Trophoblast cell (in vitro differentiated cells and primary cell): ENCODE measurements at regions not wholly inside any gene's neighbourhood (a gene's known extent, or its start where the extent isn't known, plus 50 kb on each side); places are given as distances from the start of the nearest gene placed in this dataset.

ENCODE experiments used
- DNase-seq, 2 donors: peaks; one replicate each; pipeline ENCODE4 v3.0.0-alpha.2; 2016
- H2AFZ ChIP-seq: 2 replicates; pipeline ENCODE4 v1.6.1; 2013; ENCODE audit warnings: low read length, moderate library complexity, mild to moderate bottlenecking; ENCODE audit not compliant: insufficient read depth, poor library complexity
- H2AK5ac ChIP-seq: 2 replicates; pipeline ENCODE4 v1.6.1; 2013; ENCODE audit warnings: mild to moderate bottlenecking, low read length
- H2BK120ac ChIP-seq: 2 replicates; pipeline ENCODE4 v1.6.1; 2013; ENCODE audit warnings: low read length, mild to moderate bottlenecking, moderate library complexity; ENCODE audit not compliant: insufficient read depth, poor library complexity
- H2BK12ac ChIP-seq: 2 replicates; pipeline ENCODE4 v1.6.1; 2013; ENCODE audit warnings: mild to moderate bottlenecking, low read length, moderate library complexity
- H2BK5ac ChIP-seq: 2 replicates; pipeline ENCODE4 v1.6.1; 2013; ENCODE audit warnings: low read length, low read depth, moderate library complexity, mild to moderate bottlenecking; ENCODE audit not compliant: poor library complexity
- H3K14ac ChIP-seq: 2 replicates; pipeline ENCODE4 v1.6.1; 2013; ENCODE audit warnings: mild to moderate bottlenecking, low read length
- H3K18ac ChIP-seq: 2 replicates; pipeline ENCODE4 v1.6.1; 2013; ENCODE audit warnings: mild to moderate bottlenecking, low read length
- H3K23ac ChIP-seq: 2 replicates; pipeline ENCODE4 v1.6.1; 2013; ENCODE audit warnings: low read length
- H3K27ac ChIP-seq: 2 replicates; pipeline ENCODE4 v1.5.1; 2013; ENCODE audit warnings: low read depth, mild to moderate bottlenecking, inconsistent platforms, low read length, moderate library complexity
- H3K27me3 ChIP-seq: 2 replicates; pipeline ENCODE4 v1.6.1; 2013; ENCODE audit warnings: inconsistent platforms, mild to moderate bottlenecking, low read length, moderate library complexity; ENCODE audit not compliant: insufficient read depth
- H3K36me3 ChIP-seq, 2 experiments: 1 replicate in 1 of 2; 2 replicates in 1 of 2; pipeline ENCODE4 v1.6.1; 2013; ENCODE audit warnings: low read length in 2 of 2, mild to moderate bottlenecking in 2 of 2, moderate library complexity in 1 of 2; ENCODE audit not compliant: insufficient read depth in 2 of 2, control insufficient read depth in 1 of 2
- H3K4ac ChIP-seq: 2 replicates; pipeline ENCODE4 v1.6.1; 2013; ENCODE audit warnings: low read depth, mild to moderate bottlenecking, low read length, moderate library complexity
- H3K4me1 ChIP-seq, 2 experiments: 1 replicate in 1 of 2; 2 replicates in 1 of 2; pipeline ENCODE4 v1.6.1; 2013; ENCODE audit warnings: low read length in 2 of 2, mild to moderate bottlenecking in 2 of 2, moderate library complexity in 1 of 2; ENCODE audit not compliant: insufficient read depth in 2 of 2, control insufficient read depth in 1 of 2
- H3K4me2 ChIP-seq: 2 replicates; pipeline ENCODE4 v1.6.1; 2013; ENCODE audit warnings: inconsistent platforms, mild to moderate bottlenecking, low read length, moderate library complexity
- H3K4me3 ChIP-seq: 2 replicates; pipeline ENCODE4 v1.5.1; 2013; ENCODE audit warnings: mild to moderate bottlenecking, low read depth, low read length, inconsistent platforms
- H3K79me1 ChIP-seq: one replicate; pipeline ENCODE4 v1.6.1; 2013; ENCODE audit warnings: low read length
- H3K79me2 ChIP-seq: 2 replicates; pipeline ENCODE4 v1.6.1; 2013; ENCODE audit warnings: low read length, mild to moderate bottlenecking; ENCODE audit not compliant: control insufficient read depth, insufficient read depth, poor library complexity
- H3K9ac ChIP-seq: 2 replicates; pipeline ENCODE4 v1.6.1; 2013; ENCODE audit warnings: mild to moderate bottlenecking, low read length
- H3K9me3 ChIP-seq: 2 replicates; pipeline ENCODE4 v1.6.1; 2013; ENCODE audit warnings: low read depth, mild to moderate bottlenecking, control low read depth, inconsistent platforms, low read length; ENCODE audit not compliant: insufficient read depth
- H4K12ac ChIP-seq: 2 replicates; pipeline ENCODE4 v1.6.1; 2013; ENCODE audit warnings: low read depth, mild to moderate bottlenecking, low read length, moderate library complexity
- H4K8ac ChIP-seq: 2 replicates; pipeline ENCODE4 v1.6.1; 2013; ENCODE audit warnings: low read depth, mild to moderate bottlenecking, low read length, moderate library complexity
- H4K91ac ChIP-seq: one replicate; pipeline ENCODE4 v1.6.1; 2013; ENCODE audit warnings: low read depth, mild to moderate bottlenecking, low read length, moderate library complexity
- WGBS: extraction: QIAGEN DNeasy Blood & Tissue Kit; methylation state at CpG from one replicate; pipeline ENCODE4 v1.1.7; 2013; ENCODE audit warnings: missing lambda C conversion rate; ENCODE audit not compliant: insufficient read length, insufficient coverage; ENCODE audit errors: extremely low coverage; 5-methylcytosine and 5-hydroxymethylcytosine counted together

- no peak overlapping the region for H3K4me2 ChIP-seq
- no peak overlapping the region for H2BK5ac ChIP-seq
- no peaks in the 10 kb centered on the region for H3K4me1 ChIP-seq
- H2AFZ ChIP-seq, result no peak overlapping the region
- H4K12ac ChIP-seq, result no peak overlapping the region
- H3K27me3 ChIP-seq, result no peaks in the 10 kb centered on the region
- WGBS, result no CpG with 5 or more reads among the region's 4 CpGs
- H3K9me3 ChIP-seq, result no peaks in the 10 kb centered on the region
- no peak overlapping the region for H3K9ac ChIP-seq
- DNase-seq, result no peak
- H3K18ac ChIP-seq, result no peak overlapping the region
- H3K4ac ChIP-seq, result no peak overlapping the region
- H2BK12ac ChIP-seq, result no peak overlapping the region
- no peaks in the 10 kb centered on the region for H3K36me3 ChIP-seq
- H2AK5ac ChIP-seq, result no peak overlapping the region
- no peak overlapping the region for H3K23ac ChIP-seq
- H3K27ac ChIP-seq, result no peak overlapping the region
- H3K79me1 ChIP-seq, result peaks cover 2% of the 10 kb centered on the region
- no peak overlapping the region for H4K91ac ChIP-seq
- no peaks in the 10 kb centered on the region for H3K79me2 ChIP-seq
- H2BK120ac ChIP-seq, result no peak overlapping the region
- H3K4me3 ChIP-seq, result no peak overlapping the region
- no peak overlapping the region for H3K14ac ChIP-seq
- no peak overlapping the region for H4K8ac ChIP-seq
These were observed 377.7 kb upstream of the GOLIM4 start for GRCh38 chr3:168473334-168473890.

- Histone ChIP-seq H3K27me3 (no peaks in the 10 kb centered on the region), H4K91ac (no peak overlapping the region), H2AFZ (no peak overlapping the region), H3K18ac (no peak overlapping the region), H3K4ac (no peak overlapping the region), H3K23ac (no peak overlapping the region), H3K36me3 (no peaks in the 10 kb centered on the region), H2BK5ac (no peak overlapping the region), H3K14ac (no peak overlapping the region), H3K79me1 (peaks cover 2% of the 10 kb centered on the region), H2BK12ac (no peak overlapping the region), H3K9ac (no peak overlapping the region), H3K9me3 (no peaks in the 10 kb centered on the region), H3K4me1 (no peaks in the 10 kb centered on the region), H2BK120ac (no peak overlapping the region), H4K12ac (no peak overlapping the region), H2AK5ac (no peak overlapping the region), H3K4me3 (no peak overlapping the region), H3K27ac (no peak overlapping the region), H3K79me2 (no peaks in the 10 kb centered on the region), H4K8ac (no peak overlapping the region), H3K4me2 (no peak overlapping the region)
- DNase-seq, result no peak
These were observed 377.1 kb upstream of the GOLIM4 start for GRCh38 chr3:168472783-168473182.

- H3K9me3 ChIP-seq, result no peaks in the 10 kb centered on the region
- no peak overlapping the region for H2BK120ac ChIP-seq
- H2AFZ ChIP-seq, result no peak overlapping the region
- H4K8ac ChIP-seq, result no peak overlapping the region
- H3K14ac ChIP-seq, result no peak overlapping the region
- no peak overlapping the region for H3K27ac ChIP-seq
- H4K12ac ChIP-seq, result no peak overlapping the region
- H4K91ac ChIP-seq, result no peak overlapping the region
- H3K4me3 ChIP-seq, result no peak overlapping the region
- H3K9ac ChIP-seq, result no peak overlapping the region
- DNase-seq, result peak; percentile 0 to 33
- no peaks in the 10 kb centered on the region for H3K4me1 ChIP-seq
- no peak overlapping the region for H2AK5ac ChIP-seq
- no peaks in the 10 kb centered on the region for H3K27me3 ChIP-seq
- peaks cover 2% of the 10 kb centered on the region for H3K79me1 ChIP-seq
- no CpG with 5 or more reads among the region's 4 CpGs for WGBS
- no peaks in the 10 kb centered on the region for H3K36me3 ChIP-seq
- no peaks in the 10 kb centered on the region for H3K79me2 ChIP-seq
- no peak overlapping the region for H3K23ac ChIP-seq
- no peak overlapping the region for H3K4me2 ChIP-seq
- no peak overlapping the region for H2BK5ac ChIP-seq
- no peak overlapping the region for H2BK12ac ChIP-seq
- no peak overlapping the region for H3K18ac ChIP-seq
- no peak overlapping the region for H3K4ac ChIP-seq
These were observed 374.7 kb upstream of the GOLIM4 start for GRCh38 chr3:168470380-168470779.

GRCh38 chr3:168469436-168469835 is 373.7 kb upstream of the GOLIM4 start:
- no peak overlapping the region for H3K4me3 ChIP-seq
- no peak overlapping the region for H3K14ac ChIP-seq

More at GRCh38 chr3:168469436-168469835, 373.7 kb upstream of the GOLIM4 start:
- no peak overlapping the region for H2AK5ac ChIP-seq
- WGBS, result no CpG with 5 or more reads among the region's 3 CpGs
- H3K79me2 ChIP-seq, result no peaks in the 10 kb centered on the region
- H2BK120ac ChIP-seq, result no peak overlapping the region
- no peak for DNase-seq
- H4K91ac ChIP-seq, result no peak overlapping the region
- H4K8ac ChIP-seq, result no peak overlapping the region
- no peak overlapping the region for H3K27ac ChIP-seq
- no peak overlapping the region for H3K4ac ChIP-seq
- peaks cover 2% of the 10 kb centered on the region for H3K79me1 ChIP-seq
- H3K9me3 ChIP-seq, result no peaks in the 10 kb centered on the region
- no peak overlapping the region for H3K18ac ChIP-seq
- no peak overlapping the region for H2BK12ac ChIP-seq
- H3K36me3 ChIP-seq, result no peaks in the 10 kb centered on the region
- no peak overlapping the region for H2AFZ ChIP-seq
- no peak overlapping the region for H3K4me2 ChIP-seq
- no peak overlapping the region for H3K9ac ChIP-seq
- no peak overlapping the region for H4K12ac ChIP-seq
- no peaks in the 10 kb centered on the region for H3K27me3 ChIP-seq
- H2BK5ac ChIP-seq, result no peak overlapping the region
- no peak overlapping the region for H3K23ac ChIP-seq
- H3K4me1 ChIP-seq, result no peaks in the 10 kb centered on the region
